Uterus (tissue), 3 donors: ENCODE measurements at regions not wholly inside any gene's neighbourhood (a gene's known extent, or its start where the extent isn't known, plus 50 kb on each side); places are given as distances from the start of the nearest gene placed in this dataset.

ENCODE experiments used
- DNase-seq, 2 donors: peaks; one replicate each; pipeline ENCODE4 v3.0.0-alpha.2; 2019 to 2020
- H3K27ac ChIP-seq, 2 donors: fragments of 200-600 bp; sonication (generic); 1 replicate in 1 of 2; 2 replicates in 1 of 2; pipeline ENCODE4 v1.5.1; 2016 to 2018
- H3K27me3 ChIP-seq, 2 donors: fragments of 200-600 bp; sonication (generic); one replicate each; pipeline ENCODE4 v1.5.1; 2018 to 2019; ENCODE audit warnings: control low read depth in 1 of 2
- H3K36me3 ChIP-seq, 2 donors: fragments of 200-600 bp; sonication (generic); one replicate each; pipeline ENCODE4 v1.5.1; 2019; ENCODE audit warnings: control low read depth in 1 of 2
- H3K4me1 ChIP-seq, 2 donors: fragments of 200-600 bp; sonication (generic); one replicate each; pipeline ENCODE4 v1.5.1; 2018 to 2019; ENCODE audit warnings: control low read depth in 1 of 2
- H3K4me3 ChIP-seq, 2 donors: fragments of 200-600 bp; sonication (generic); 1 replicate in 1 of 2; 2 replicates in 1 of 2; pipeline ENCODE4 v1.5.1; 2018 to 2019; ENCODE audit warnings: mild to moderate bottlenecking in 1 of 2
- H3K9me3 ChIP-seq, 2 donors: fragments of 200-600 bp; sonication (generic); one replicate each; pipeline ENCODE4 v1.5.1; 2019; ENCODE audit warnings: control low read depth in 1 of 2
- CTCF ChIP-seq, 4 experiments: fragments of 200-600 bp in 2 of 4; fragments of 450-650 bp in 2 of 4; sonication (generic) in 2 of 4; IDR thresholded peaks; one replicate each; pipeline ENCODE4 v1.5.1; 2016 to 2019; ENCODE audit warnings: antibody characterized with exemption in 4 of 4, mild to moderate bottlenecking in 2 of 4, moderate library complexity in 1 of 4
- POLR2A ChIP-seq, 2 donors: fragments of 450-650 bp; IDR thresholded peaks; one replicate each; pipeline ENCODE4 v1.6.1; 2016; ENCODE audit warnings: antibody characterized with exemption in 2 of 2, mild to moderate bottlenecking in 1 of 2, moderate library complexity in 1 of 2
- intact Hi-C: fragments of 100-400 bp; cut with DNase I; formaldehyde crosslinking; loops from one replicate; pipeline ENCODE4 v1.15.1; 2023; ENCODE audit warnings: low total_unique reads
- donor health status: DM: yes; HTN: yes; CAD: no.

- Histone ChIP-seq H3K36me3 (no peaks in the 10 kb centered on the region), H3K4me1 (no peaks in the 10 kb centered on the region), H3K27me3 (no peaks in the 10 kb centered on the region), H3K27ac (no peak overlapping the region), H3K9me3 (no peaks in the 10 kb centered on the region), H3K4me3 (no peak overlapping the region)
- TF ChIP-seq CTCF (IDR thresholded peaks at IDR 0.05), result no peak
- TF ChIP-seq POLR2A (IDR thresholded peaks at IDR 0.05), result no peak
- DNase-seq, result no peak
- intact Hi-C loops, result no loop called here
Observed at GRCh38 chr4:123480706-123481418, 84.3 kb downstream of the SPRY1 start.

- H3K27ac ChIP-seq, result no peak overlapping the region
- intact Hi-C loops, result no loop called here
- TF ChIP-seq CTCF (IDR thresholded peaks at IDR 0.05) (no peak), POLR2A (IDR thresholded peaks at IDR 0.05) (no peak)
Observed at GRCh38 chr4:123481717-123482116, 85.1 kb downstream of the SPRY1 start.

GRCh38 chr4:123484291-123484926 lies 87.8 kb downstream of the SPRY1 start:
- intact Hi-C loops, result no loop called here

More at GRCh38 chr4:123481717-123482116, 85.1 kb downstream of the SPRY1 start:
- DNase-seq, result no peak
- Histone ChIP-seq H3K27me3 (no peaks in the 10 kb centered on the region), H3K4me3 (no peak overlapping the region), H3K36me3 (no peaks in the 10 kb centered on the region), H3K4me1 (no peaks in the 10 kb centered on the region), H3K9me3 (no peaks in the 10 kb centered on the region)

GRCh38 chr4:123485601-123486000 lies 89.0 kb downstream of the SPRY1 start:
- H3K36me3 ChIP-seq, result no peaks in the 10 kb centered on the region
- intact Hi-C loops, result no loop called here
- TF ChIP-seq POLR2A (IDR thresholded peaks at IDR 0.05), result no peak
- no peak for TF ChIP-seq CTCF (IDR thresholded peaks at IDR 0.05)
- no peak overlapping the region for H3K27ac ChIP-seq
- H3K4me1 ChIP-seq, result no peaks in the 10 kb centered on the region
- no peaks in the 10 kb centered on the region for H3K27me3 ChIP-seq
- no peak for DNase-seq
- H3K9me3 ChIP-seq, result no peaks in the 10 kb centered on the region
- H3K4me3 ChIP-seq, result no peak overlapping the region

More at GRCh38 chr4:123484291-123484926, 87.8 kb downstream of the SPRY1 start:
- Histone ChIP-seq H3K4me3 (no peak overlapping the region), H3K9me3 (no peaks in the 10 kb centered on the region), H3K27me3 (no peaks in the 10 kb centered on the region), H3K36me3 (no peaks in the 10 kb centered on the region), H3K27ac (no peak overlapping the region), H3K4me1 (no peaks in the 10 kb centered on the region)
- no peak for DNase-seq
- TF ChIP-seq CTCF (IDR thresholded peaks at IDR 0.05) (no peak), POLR2A (IDR thresholded peaks at IDR 0.05) (no peak)

GRCh38 chr4:123488916-123489315 lies 92.3 kb downstream of the SPRY1 start:
- no peak for DNase-seq
- intact Hi-C loops, result no loop called here
- Histone ChIP-seq H3K36me3 (no peaks in the 10 kb centered on the region), H3K9me3 (no peaks in the 10 kb centered on the region), H3K27ac (no peak overlapping the region), H3K4me1 (no peaks in the 10 kb centered on the region), H3K4me3 (no peak overlapping the region), H3K27me3 (no peaks in the 10 kb centered on the region)
- TF ChIP-seq POLR2A (IDR thresholded peaks at IDR 0.05) (no peak), CTCF (IDR thresholded peaks at IDR 0.05) (no peak)
